HG03039 (cell line): ENCODE measurements at regions not wholly inside any gene's neighbourhood (a gene's known extent, or its start where the extent isn't known, plus 50 kb on each side); places are given as distances from the start of the nearest gene placed in this dataset.
"Not testable (repeated sequence)": the region's sequence is repeated elsewhere in the genome, so short reads cannot be mapped to it uniquely, and the experiment has no call there.

Source experiments
- ATAC-seq: cut with Tn5 transposase; IDR thresholded peaks from one replicate; pipeline ENCODE4 v1.9.1; 2021; ENCODE audit warnings: mild to moderate bottlenecking, moderate library complexity; ENCODE audit not compliant: unreplicated experiment

DNA sequence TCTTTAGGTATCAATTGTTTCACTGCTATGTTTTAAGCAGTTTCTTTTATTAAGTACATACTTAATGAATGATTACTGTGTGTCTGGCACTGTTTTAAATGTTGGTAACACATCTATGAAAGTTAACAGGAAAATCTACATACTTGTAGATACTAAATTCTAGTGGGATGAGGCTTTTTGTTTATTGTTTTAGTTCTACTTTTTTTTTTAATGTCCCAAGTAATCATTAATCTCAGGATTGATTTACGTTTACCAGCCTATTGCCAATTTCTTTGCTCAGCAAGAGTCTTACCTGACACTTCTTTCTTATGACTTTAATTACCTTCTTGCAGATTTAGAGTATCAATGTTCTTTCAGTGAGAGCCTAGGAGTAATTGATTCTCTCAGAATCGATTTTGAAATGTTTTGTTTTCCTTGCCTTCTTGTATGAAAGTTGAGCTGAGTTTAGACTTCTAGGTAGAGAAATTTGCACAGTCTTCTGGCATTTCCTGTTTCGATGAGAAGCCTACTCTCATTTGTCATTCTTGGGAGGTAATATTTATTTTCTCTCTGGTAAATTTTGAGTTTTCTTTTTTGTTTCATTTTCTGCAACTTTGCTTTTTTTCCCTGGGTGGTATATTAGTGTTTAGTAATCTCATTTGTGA lies 235.2 kb upstream of the ANKRD50 start:
- ATAC-seq = no peak

DNA sequence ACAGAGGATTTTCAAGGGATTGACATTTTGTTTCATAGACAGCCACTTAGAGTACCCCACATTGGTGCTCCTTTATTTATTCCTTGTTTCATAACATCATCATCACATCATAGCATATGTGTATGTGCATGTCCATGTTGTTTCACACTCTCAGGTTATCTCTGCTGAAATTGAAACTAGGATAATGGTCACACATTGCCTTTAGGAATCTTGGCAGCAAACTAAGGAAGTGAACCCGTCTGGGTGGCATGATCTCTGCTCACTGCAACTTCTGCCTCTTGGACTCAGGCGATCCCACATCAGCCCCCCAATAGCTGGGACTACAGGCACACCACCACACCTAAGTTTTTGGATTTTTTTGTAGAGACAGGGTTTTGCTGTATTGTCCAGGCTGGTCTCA lies 234.2 kb upstream of the ANKRD50 start:
- no peak for ATAC-seq

DNA sequence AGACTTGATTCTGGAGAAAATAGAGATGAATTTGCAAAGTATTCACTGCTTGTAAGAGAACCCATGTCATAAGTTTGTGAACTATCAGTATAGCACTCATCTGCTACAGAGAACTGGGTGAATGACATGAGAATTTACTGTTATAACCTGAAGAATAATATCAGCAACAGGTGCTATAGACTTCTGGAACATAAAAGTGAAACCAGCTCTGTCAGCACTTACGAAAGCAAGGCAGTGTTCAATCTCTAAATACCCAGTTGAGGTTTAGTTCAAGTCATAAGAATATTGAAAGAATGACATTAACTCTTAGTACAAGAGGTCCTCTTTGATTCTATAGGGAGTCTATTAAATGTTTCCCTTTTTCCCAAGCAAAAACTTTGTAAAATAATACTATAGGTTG lies 232.9 kb upstream of the ANKRD50 start:
- ATAC-seq = no peak

DNA sequence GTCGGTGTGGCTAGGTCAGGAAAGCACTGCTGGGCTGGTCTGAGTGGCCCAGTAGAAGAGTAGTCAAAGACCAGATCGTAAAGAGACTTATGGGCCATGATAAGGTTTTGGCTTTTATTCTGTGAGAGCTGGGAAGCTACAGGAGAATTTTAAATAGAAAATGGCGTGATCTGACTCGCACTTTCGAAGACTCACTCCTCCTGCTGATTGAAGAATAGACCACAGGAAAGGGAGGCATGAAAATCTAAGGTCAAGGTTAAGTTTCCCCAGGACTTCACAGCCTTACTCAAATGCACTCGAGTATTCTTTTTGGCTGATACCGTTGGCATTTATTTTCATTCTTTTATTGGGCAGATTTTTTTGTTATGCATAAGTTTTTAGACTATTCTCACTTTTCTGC lies 231.4 kb upstream of the ANKRD50 start:
- ATAC-seq = no peak

DNA sequence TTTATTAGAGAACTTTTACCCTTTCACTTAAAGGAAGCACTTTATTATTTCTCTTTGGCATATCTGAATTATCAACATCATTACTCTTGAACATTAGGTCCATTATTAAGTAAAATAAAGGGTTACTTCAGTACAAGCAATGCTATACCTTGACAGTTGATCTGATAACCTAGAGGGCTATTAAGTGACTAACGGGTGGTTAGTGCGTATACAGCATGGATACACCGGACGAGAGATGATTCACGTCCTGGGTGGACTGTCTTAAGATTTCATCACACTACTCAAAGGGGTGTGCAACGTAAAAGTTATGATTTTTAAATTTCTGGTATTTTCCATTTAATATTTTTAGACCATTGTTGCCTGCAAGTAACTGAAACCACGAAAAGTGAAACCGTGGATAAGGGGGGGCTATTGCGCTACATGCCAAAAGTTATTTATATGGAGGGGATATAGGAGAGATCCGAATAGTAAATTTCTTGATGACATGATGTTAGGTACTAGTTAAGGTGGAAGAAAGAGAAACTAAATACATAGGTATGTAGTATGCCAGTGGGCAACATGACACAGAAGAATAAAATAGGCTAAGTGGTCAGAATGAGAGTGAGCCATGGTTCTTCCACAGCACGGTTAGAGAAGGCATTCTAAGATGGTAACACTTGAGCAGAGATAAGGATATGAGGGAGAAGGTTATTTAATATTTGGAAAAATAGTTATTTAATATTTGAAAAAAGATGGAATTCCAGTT lies 230.8 kb upstream of the ANKRD50 start:
- no peak for ATAC-seq

DNA sequence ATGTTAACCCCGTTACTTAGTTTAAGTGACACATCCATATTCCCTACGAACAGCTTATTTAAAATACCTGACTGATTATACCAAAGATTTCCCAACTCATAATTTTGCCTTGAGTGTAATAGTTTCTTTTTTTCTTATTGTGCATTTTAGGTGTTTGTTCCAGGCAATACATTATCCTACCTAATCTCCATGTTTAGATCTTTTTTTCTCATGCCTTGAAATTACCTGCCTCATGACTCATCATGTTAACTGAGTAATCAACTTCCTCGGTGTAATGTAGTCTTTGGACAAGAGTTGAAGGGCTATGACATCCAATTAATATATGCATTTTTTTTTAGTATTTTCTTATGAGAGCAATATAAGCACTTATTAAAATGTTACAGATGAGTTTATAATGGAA lies 228.7 kb upstream of the ANKRD50 start:
- ATAC-seq = no peak

DNA sequence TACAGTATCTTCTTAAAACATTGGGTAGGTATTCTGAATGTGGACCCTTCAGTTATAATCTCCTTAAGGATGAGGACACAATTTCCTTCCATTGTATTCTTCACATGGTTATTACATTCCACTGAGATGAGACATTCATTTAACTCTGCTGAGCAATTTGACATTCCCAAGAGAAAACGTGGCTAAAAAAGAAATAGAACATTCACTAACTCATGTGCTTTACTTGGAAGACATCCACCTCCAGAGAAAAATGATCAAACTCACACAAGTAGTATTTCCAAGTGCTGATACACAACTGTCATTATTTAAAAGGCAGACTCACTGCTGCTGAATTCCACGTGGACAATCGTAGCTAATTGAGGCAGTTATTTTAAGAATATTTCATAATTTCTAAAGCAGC lies 227.9 kb upstream of the ANKRD50 start:
- ATAC-seq = no peak

DNA sequence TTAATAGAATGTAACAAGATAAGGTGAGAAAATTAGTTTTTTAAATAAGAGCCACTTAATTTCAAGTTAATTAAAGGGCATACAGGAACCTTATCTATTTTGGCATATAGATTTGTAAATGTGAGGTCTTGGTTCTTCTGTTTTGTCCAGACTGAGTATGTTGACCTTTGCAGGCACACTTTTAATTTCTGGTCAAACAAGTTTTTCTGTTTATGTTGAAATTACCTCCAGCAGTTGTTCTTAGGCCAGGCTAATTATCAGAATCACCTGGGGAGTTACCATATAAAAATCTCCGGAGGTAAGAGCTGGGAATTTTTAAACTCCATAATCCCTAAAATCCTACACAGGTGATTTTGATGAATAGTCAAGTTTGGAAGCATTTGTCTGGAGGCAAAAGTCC lies 227.4 kb upstream of the ANKRD50 start:
- ATAC-seq = no peak

DNA sequence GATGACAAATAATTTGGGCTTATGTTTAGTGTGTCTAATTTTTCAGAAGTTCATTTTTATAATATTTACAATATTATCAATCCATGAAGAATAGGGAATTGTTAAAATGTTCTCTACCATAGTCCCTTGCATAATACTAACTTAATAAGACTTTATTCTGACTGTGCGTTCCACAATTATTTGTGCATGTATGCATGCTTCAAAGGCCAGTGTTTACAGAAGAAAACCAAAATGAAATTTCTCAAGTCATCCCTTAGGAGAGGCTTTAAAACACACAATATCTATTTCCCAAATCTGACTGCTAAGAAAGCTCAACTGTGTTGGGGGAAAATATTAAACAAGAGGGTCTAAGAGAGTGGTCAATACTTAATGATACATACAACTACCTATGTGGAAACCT lies 226.3 kb upstream of the ANKRD50 start:
- ATAC-seq = no peak

DNA sequence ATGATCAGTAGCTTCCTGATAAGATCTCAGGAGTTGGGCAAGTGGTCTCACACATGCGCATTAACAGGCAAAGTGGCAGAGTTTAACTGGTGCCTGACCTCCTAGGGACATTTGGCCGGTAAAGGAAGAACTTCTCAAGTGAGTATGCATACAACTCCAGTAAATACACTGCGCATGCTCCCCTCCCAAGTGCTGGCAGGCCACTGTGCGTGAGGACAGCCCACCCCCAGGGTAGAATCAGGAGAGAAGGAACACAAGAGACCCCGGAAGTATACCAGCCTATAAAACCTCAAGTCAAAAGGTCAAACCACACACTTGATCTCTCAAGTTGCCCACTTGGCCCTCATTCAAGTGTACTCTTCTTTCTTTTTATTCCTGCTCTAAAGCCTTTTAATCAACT lies 225.5 kb upstream of the ANKRD50 start:
- ATAC-seq = no peak

DNA sequence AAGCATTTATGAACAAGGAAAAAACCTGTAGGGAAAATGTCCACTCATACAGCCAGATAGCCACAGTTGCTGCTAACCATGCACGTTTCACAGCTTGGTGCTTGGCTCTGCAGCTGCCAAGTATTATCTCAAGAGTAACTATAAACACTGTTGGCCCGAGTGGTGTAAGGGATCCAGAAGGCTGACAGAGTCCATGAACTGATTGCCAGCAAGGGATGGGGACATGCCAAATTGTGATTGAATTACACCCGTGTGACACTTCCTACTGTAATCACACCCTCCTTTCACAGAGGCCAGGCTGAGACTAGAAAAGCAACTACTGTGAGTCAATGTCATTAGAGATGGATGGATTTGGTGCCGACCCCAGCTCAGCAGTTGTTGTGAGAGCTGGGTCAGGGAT lies 223.9 kb upstream of the ANKRD50 start:
- no peak for ATAC-seq

DNA sequence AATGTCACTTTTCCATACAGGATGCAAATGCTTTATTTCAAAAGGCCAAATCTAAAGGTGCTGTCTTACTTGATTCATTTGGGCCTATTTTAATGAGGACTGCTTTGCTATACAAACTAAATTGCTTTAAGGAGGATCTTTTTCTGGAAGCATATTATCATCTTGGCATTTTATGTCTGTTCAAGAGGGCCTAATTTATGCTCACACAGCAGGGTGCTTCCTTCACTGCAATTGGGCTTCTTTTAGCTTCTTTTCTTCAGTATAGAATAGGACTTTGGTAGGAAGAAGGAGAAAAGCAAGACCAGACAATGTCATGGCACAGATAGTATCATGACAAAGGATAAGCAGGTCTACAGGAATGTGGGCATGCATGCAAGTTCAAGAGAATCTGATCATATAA lies 222.4 kb upstream of the ANKRD50 start:
- no peak for ATAC-seq

DNA sequence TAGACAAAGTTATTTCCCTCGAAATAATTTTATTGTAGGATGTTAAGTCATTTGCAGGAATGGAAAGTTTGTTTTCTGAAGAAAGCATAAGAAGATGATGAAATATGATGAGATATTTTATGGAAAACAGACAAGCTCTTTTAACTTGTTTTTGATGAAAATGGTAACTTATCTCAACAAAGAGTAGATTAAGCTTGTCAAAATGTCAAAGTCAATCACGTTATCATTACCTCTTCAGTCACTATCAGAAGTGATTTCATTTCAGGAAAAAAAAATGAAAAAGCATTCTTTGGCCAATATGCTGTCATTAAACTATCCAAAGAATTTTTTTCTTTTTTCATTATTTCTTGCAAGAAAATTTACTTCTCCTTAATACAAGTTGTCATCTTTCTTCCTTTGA lies 221.0 kb upstream of the ANKRD50 start:
- no peak for ATAC-seq

DNA sequence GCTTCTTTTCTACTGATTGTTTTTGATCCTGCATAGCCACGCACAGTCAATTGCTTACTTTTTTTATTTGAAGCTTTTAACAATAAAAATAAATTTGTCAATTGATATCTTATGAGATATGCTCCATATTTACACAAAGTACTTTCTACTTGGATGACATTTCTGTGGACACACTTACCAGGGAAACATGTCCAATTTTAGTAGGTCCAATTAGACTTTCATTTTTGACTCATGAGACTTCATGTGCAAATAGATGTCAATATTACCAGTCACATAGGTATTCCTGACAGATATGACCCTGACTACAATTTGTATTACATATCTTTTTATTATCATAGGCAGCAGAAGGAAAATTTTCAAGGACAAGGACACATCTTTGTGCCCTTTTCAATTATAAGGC lies 219.9 kb upstream of the ANKRD50 start:
- no peak for ATAC-seq

DNA sequence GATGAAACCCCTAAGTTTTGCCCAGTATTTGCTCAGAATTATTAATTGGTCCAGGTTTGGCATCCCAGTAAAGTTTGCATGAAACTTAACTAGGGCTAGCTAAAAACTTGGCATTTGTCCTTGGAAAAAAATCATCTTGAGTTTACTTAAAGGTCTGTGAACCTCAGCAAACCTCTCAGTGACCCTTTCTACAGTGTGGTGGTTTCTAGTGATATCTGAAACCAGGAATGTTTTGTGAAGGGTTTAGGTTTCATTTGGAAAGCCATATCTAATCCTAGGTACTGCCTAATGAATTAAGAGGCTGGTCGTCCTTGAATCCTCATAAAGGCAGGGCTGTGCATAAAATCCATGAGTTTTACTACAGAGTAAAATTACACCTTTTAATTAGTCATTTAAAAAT lies 218.5 kb upstream of the ANKRD50 start:
- no peak for ATAC-seq

DNA sequence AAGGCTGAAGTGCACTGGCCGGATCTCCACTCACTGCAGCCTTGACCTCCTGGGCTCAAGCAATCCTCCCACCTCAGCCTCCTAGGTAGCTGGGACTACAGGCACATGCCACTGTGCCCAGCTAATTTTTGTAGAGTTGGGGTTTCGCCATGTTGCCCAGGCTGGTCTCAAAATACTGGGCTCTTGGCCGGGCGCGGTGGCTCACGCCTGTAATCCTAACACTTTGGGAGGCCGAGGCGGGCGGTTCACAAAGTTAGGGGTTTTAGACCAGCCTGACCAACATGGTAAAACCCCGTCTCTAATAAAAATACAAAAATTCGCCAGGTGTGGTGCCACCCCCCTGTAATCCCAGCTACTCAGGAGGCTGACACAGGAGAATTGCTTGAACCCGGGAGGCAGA lies 210.2 kb upstream of the ANKRD50 start:
- ATAC-seq = not testable (repeated sequence)

DNA sequence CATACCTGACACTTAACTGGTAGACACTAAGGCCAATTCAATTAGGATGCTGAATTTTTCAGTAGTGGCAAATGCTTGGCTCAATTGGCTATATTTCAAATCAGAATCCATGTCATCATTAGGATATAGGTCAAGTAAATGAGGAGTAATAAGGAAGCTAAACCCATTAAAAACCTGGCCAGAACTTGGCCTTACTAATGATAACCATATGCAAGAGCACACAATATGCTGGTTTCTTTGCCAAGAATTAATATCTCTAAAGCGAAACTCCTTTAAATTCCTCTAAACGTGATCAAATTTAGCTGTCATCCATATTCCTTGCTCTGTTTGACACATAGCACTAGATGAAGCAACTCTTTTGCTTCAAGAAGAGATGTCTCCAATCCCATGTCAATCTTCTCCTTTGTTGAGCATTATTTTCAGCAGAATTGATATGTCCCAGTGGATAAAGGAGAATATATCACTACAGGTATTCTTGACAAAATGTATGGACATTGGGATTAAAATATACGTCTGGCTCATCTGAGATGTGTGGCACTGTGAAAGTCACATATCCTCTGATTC lies 206.1 kb upstream of the ANKRD50 start:
- ATAC-seq = no peak

DNA sequence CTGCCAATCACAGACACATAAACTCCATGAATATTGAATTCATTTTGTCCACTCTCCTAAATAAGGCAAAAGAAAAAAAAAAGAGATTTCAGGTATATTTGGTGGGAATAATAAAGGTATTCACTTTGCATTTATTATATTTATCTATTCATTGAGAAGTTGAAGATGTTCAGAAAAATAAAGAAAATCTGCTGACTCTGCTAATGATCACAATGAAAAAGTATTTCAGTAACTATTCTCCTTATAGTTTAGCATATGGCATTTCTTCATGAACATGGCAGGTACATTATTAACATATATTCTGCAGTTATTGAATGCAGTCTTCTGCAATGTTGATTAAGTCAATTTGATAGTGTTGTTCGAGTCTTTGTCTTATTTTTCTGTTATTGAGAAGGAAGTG lies 202.5 kb upstream of the ANKRD50 start:
- no peak for ATAC-seq

DNA sequence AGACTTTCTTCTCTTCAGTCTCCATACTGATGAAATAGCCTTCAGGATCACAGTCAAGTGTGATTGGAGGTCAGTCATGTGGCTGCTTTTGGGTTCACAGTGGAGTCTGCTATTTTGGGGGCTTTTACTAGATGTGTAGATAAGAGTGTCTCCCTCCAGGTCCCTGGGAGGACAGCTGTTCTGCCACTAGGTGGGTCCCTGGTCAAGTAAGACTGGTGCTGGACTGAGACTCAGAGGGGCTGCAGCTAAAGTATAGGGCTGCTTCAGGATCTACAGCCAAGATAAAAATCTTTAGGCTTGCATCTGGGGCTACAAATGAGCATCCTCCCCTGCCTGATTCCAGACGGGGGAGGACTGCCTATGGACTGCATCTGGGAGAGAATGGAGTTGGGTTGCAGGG lies 200.7 kb upstream of the ANKRD50 start:
- no peak for ATAC-seq

DNA sequence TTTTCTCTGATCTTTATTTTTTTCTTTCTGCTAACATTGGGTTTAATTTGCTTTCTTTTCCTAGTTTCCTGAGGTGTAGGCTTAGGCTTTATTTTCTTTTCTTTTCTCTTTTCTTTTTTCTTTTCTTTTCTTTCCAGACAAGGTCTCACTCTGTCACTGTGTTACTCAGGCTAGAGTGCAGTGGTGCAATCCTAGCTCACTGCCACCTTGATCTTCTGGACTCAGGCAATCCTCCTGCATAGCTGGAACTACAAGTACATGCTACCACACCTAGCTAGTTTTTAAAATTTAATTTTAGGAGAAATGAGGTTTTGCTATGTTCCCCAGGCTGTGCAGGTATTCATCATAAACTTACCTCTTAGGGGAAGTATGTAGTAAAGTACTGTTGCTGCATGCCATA lies 197.8 kb upstream of the ANKRD50 start:
- ATAC-seq = no peak

DNA sequence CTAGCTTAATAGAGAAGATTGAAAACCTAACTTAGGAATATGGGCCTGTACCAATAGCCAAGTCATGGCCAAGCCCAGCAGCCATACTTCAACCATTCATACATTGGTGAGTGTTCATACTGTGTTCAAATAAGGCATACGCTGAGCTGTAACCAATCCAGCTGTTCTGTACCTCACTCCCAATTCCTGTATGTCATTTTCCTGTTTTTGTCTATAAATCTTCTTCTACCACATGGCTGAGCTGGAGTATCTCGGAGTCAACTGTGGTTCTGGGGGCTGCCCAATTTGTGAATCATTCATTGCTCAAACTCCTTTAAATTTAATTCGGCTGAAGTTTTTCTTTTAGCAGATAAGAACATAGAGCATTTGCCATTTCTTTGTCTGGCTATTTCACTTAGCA lies 195.3 kb upstream of the ANKRD50 start:
- no peak for ATAC-seq

DNA sequence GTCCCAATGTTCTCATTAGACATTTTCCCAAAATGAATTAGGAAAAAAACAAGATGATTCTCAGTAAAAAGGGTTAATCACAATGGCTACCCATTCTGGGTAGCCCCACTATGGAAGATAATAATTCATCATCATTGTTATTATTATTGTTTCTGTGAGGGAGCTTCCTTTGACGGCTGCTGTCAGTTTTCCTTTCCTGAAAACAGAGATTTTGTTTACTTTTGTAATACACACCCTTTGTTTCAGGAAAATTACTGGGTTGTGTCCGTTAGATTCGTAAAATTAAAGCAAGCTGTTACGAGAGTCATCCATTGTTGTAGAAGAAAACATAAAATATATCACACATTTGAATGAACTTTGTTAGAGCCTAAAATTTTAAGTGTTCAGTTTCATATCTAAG lies 192.9 kb upstream of the ANKRD50 start:
- ATAC-seq = no peak
